Fibroblast of lung (primary cell): ENCODE measurements at regions not wholly inside any gene's neighbourhood (a gene's known extent, or its start where the extent isn't known, plus 50 kb on each side); places are given as distances from the start of the nearest gene placed in this dataset.

ENCODE experiments used
- DNase-seq, 2 donors: peaks; one replicate each; pipeline versions ENCODE4 v3.0.0 to v3.0.0-alpha.2; 2010; ENCODE audit warnings: low read depth in 2 of 2
- H2AFZ ChIP-seq: 2 replicates; pipeline ENCODE4 v1.5.1; 2012; ENCODE audit warnings: low read length, control low read depth, inconsistent platforms
- H3K27ac ChIP-seq: 2 replicates; pipeline ENCODE4 v1.5.1; 2011; ENCODE audit warnings: low read length, control low read depth; ENCODE audit not compliant: insufficient read depth
- H3K27me3 ChIP-seq: 2 replicates; pipeline ENCODE4 v1.5.1; 2011; ENCODE audit warnings: mild to moderate bottlenecking, low read length; ENCODE audit not compliant: control insufficient read depth, insufficient read depth
- H3K36me3 ChIP-seq: 2 replicates; pipeline ENCODE4 v1.5.1; 2011; ENCODE audit warnings: low read length; ENCODE audit not compliant: control insufficient read depth, insufficient read depth
- H3K4me1 ChIP-seq: 2 replicates; pipeline ENCODE4 v1.5.1; 2011; ENCODE audit warnings: low read length; ENCODE audit not compliant: control insufficient read depth, insufficient read depth; ENCODE audit errors: extremely low read depth
- H3K4me2 ChIP-seq: 2 replicates; pipeline ENCODE4 v1.5.1; 2011; ENCODE audit warnings: low read length, control low read depth; ENCODE audit not compliant: insufficient read depth; ENCODE audit errors: extremely low read depth
- H3K4me3 ChIP-seq, 4 experiments: fragments of 200-600 bp in 1 of 4; sonication (generic) in 1 of 4; replicated peaks in 1 of 4; 2 replicates each; pipeline ENCODE4 v1.5.1; 2011 to 2016; ENCODE audit warnings: low read length in 4 of 4, low read depth in 3 of 4, mild to moderate bottlenecking in 3 of 4, control low read depth in 2 of 4, inconsistent platforms in 1 of 4, mixed read lengths in 1 of 4; ENCODE audit not compliant: insufficient read depth in 1 of 4; ENCODE audit errors: control extremely low read depth in 1 of 4
- H3K79me2 ChIP-seq: 2 replicates; pipeline ENCODE4 v1.5.1; 2012; ENCODE audit warnings: mild to moderate bottlenecking, low read length, inconsistent platforms; ENCODE audit not compliant: control insufficient read depth, insufficient read depth
- H3K9ac ChIP-seq: 2 replicates; pipeline ENCODE4 v1.5.1; 2011; ENCODE audit warnings: mild to moderate bottlenecking, low read length, control low read depth; ENCODE audit not compliant: insufficient read depth
- H3K9me3 ChIP-seq: 2 replicates; pipeline ENCODE4 v1.5.1; 2012; ENCODE audit warnings: low read depth, low read length; ENCODE audit not compliant: control insufficient read depth, insufficient read depth
- H4K20me1 ChIP-seq: 2 replicates; pipeline ENCODE4 v1.5.1; 2011; ENCODE audit warnings: low read length; ENCODE audit not compliant: control insufficient read depth, insufficient read depth; ENCODE audit errors: extremely low read depth
- EZH2 ChIP-seq: IDR thresholded peaks from 2 replicates; pipeline ENCODE4 v1.5.1; 2012; ENCODE audit warnings: low read length, control low read depth, mild to moderate bottlenecking; ENCODE audit errors: missing control alignments
- TF ChIP-seq, protein P1 (sequence below), 2 donors: IDR thresholded peaks in 1 of 2; conservative IDR thresholded peaks in 1 of 2; 1 replicate in 1 of 2; 2 replicates in 1 of 2; pipeline ENCODE4 v1.5.1; 2011 to 2012; ENCODE audit warnings: low read length in 2 of 2, control low read depth in 1 of 2, inconsistent platforms in 1 of 2, low read depth in 1 of 2, mild to moderate bottlenecking in 1 of 2

- no peak overlapping the region for H3K27ac ChIP-seq
- H3K36me3 ChIP-seq: no peaks in the 10 kb centered on the region
- no peaks in the 10 kb centered on the region for H3K4me1 ChIP-seq
- no peak overlapping the region for H2AFZ ChIP-seq
- TF ChIP-seq, protein P1, sequence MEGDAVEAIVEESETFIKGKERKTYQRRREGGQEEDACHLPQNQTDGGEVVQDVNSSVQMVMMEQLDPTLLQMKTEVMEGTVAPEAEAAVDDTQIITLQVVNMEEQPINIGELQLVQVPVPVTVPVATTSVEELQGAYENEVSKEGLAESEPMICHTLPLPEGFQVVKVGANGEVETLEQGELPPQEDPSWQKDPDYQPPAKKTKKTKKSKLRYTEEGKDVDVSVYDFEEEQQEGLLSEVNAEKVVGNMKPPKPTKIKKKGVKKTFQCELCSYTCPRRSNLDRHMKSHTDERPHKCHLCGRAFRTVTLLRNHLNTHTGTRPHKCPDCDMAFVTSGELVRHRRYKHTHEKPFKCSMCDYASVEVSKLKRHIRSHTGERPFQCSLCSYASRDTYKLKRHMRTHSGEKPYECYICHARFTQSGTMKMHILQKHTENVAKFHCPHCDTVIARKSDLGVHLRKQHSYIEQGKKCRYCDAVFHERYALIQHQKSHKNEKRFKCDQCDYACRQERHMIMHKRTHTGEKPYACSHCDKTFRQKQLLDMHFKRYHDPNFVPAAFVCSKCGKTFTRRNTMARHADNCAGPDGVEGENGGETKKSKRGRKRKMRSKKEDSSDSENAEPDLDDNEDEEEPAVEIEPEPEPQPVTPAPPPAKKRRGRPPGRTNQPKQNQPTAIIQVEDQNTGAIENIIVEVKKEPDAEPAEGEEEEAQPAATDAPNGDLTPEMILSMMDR (conservative IDR thresholded peaks at IDR 0.05 in 1 of 2, IDR thresholded peaks at IDR 0.05 in 1 of 2; ENCODE audit: low read depth in 1 of 2, low read length in 2 of 2): no peak
- no peak for TF ChIP-seq EZH2
- H4K20me1 ChIP-seq: no peaks in the 10 kb centered on the region
- no peak overlapping the region for H3K4me3 ChIP-seq
- H3K4me2 ChIP-seq: no peak overlapping the region
- H3K9ac ChIP-seq: no peak overlapping the region
- no peaks in the 10 kb centered on the region for H3K79me2 ChIP-seq
- H3K27me3 ChIP-seq: no peaks in the 10 kb centered on the region
- DNase-seq: no peak
- H3K9me3 ChIP-seq: no peaks in the 10 kb centered on the region
Observed at GRCh38 chr3:177401375-177401774, 204.1 kb upstream of the TBL1XR1 start.

GRCh38 chr3:177402533-177402932 lies 205.3 kb upstream of the TBL1XR1 start:
- Histone ChIP-seq H3K4me1 (no peaks in the 10 kb centered on the region), H3K4me2 (no peak overlapping the region), H3K27me3 (no peaks in the 10 kb centered on the region)

GRCh38 chr3:177405191-177405672 lies 207.9 kb upstream of the TBL1XR1 start:
- Histone ChIP-seq H3K27me3 (no peaks in the 10 kb centered on the region), H3K36me3 (no peaks in the 10 kb centered on the region), H3K79me2 (no peaks in the 10 kb centered on the region), H3K9me3 (no peaks in the 10 kb centered on the region), H3K27ac (no peak overlapping the region), H4K20me1 (no peaks in the 10 kb centered on the region), H3K4me2 (no peak overlapping the region), H3K9ac (no peak overlapping the region), H3K4me3 (no peak overlapping the region), H2AFZ (no peak overlapping the region), H3K4me1 (no peaks in the 10 kb centered on the region)
- DNase-seq: no peak
- TF ChIP-seq, protein P1 (conservative IDR thresholded peaks at IDR 0.05 in 1 of 2, IDR thresholded peaks at IDR 0.05 in 1 of 2; ENCODE audit: low read depth in 1 of 2, low read length in 2 of 2): no peak
- no peak for TF ChIP-seq EZH2

More at GRCh38 chr3:177402533-177402932, 205.3 kb upstream of the TBL1XR1 start:
- Histone ChIP-seq H3K9me3 (no peaks in the 10 kb centered on the region), H2AFZ (no peak overlapping the region), H3K9ac (no peak overlapping the region), H3K36me3 (no peaks in the 10 kb centered on the region), H3K79me2 (no peaks in the 10 kb centered on the region), H3K27ac (no peak overlapping the region), H4K20me1 (no peaks in the 10 kb centered on the region), H3K4me3 (no peak overlapping the region)
- no peak for TF ChIP-seq EZH2
- TF ChIP-seq, protein P1 (conservative IDR thresholded peaks at IDR 0.05 in 1 of 2, IDR thresholded peaks at IDR 0.05 in 1 of 2; ENCODE audit: low read depth in 1 of 2, low read length in 2 of 2): no peak
- no peak for DNase-seq
